Keratinocyte (primary cell): ENCODE measurements at regions not wholly inside any gene's neighbourhood (a gene's known extent, or its start where the extent isn't known, plus 50 kb on each side); places are given as distances from the start of the nearest gene placed in this dataset.

Source experiments
- DNase-seq: peaks from one replicate; pipeline ENCODE4 v3.0.0-alpha.2; 2011; ENCODE audit warnings: low read depth, missing footprints, low spot score
- FAIRE-seq: peaks from 2 replicates; lab custom pipeline; 2011; peaks lifted over from hg19 to GRCh38; lab: Jason Lieb, UNC
- H2AFZ ChIP-seq: 2 replicates; pipeline ENCODE4 v1.6.0; 2012; ENCODE audit warnings: low read length, control low read depth, inconsistent platforms; ENCODE audit not compliant: control insufficient read depth
- H3K27ac ChIP-seq: 2 replicates; pipeline ENCODE4 v1.5.1; 2011; ENCODE audit warnings: low read length; ENCODE audit not compliant: control insufficient read depth, insufficient read depth
- H3K27me3 ChIP-seq: 3 replicates; pipeline ENCODE4 v1.6.0; 2011; ENCODE audit warnings: low read length; ENCODE audit not compliant: control insufficient read depth, insufficient read depth; ENCODE audit errors: extremely low read depth
- H3K36me3 ChIP-seq, 2 experiments: 2 replicates in 1 of 2; 3 replicates in 1 of 2; pipeline ENCODE4 v1.5.1; 2011; ENCODE audit warnings: low read length in 2 of 2, mild to moderate bottlenecking in 1 of 2; ENCODE audit not compliant: control insufficient read depth in 2 of 2, insufficient read depth in 2 of 2; ENCODE audit errors: extremely low read depth in 1 of 2
- H3K4me1 ChIP-seq: 3 replicates; pipeline ENCODE4 v1.5.1; 2011; ENCODE audit warnings: low read length; ENCODE audit not compliant: control insufficient read depth, insufficient read depth; ENCODE audit errors: extremely low read depth
- H3K4me2 ChIP-seq: 3 replicates; pipeline ENCODE4 v1.6.0; 2011; ENCODE audit warnings: low read depth, low read length; ENCODE audit not compliant: control insufficient read depth, insufficient read depth; ENCODE audit errors: extremely low read depth
- H3K4me3 ChIP-seq, 3 experiments: fragments of 200-600 bp in 1 of 3; sonication (generic) in 1 of 3; 2 replicates in 2 of 3; 3 replicates in 1 of 3; pipeline ENCODE4 v1.5.1; 2011 to 2016; ENCODE audit warnings: low read length in 3 of 3, mild to moderate bottlenecking in 3 of 3, control low read depth in 2 of 3, inconsistent platforms in 1 of 3, low read depth in 1 of 3, mixed read lengths in 1 of 3, mixed run types in 1 of 3, moderate library complexity in 1 of 3; ENCODE audit not compliant: control insufficient read depth in 2 of 3, insufficient read depth in 2 of 3; ENCODE audit errors: extremely low read depth in 1 of 3
- H3K79me2 ChIP-seq: 2 replicates; pipeline ENCODE4 v1.6.0; 2012; ENCODE audit warnings: low read length; ENCODE audit not compliant: control insufficient read depth, insufficient read depth
- H3K9ac ChIP-seq: 3 replicates; pipeline ENCODE4 v1.6.0; 2011; ENCODE audit warnings: low read length; ENCODE audit not compliant: control insufficient read depth, insufficient read depth; ENCODE audit errors: extremely low read depth
- H3K9me1 ChIP-seq: 3 replicates; pipeline ENCODE4 v1.6.0; 2011; ENCODE audit warnings: low read length; ENCODE audit not compliant: control insufficient read depth, insufficient read depth; ENCODE audit errors: extremely low read depth
- H3K9me3 ChIP-seq: 2 replicates; pipeline ENCODE4 v1.5.1; 2012; ENCODE audit warnings: low read depth, low read length; ENCODE audit not compliant: control insufficient read depth
- H4K20me1 ChIP-seq: 3 replicates; pipeline ENCODE4 v1.6.0; 2011; ENCODE audit warnings: low read length; ENCODE audit not compliant: control insufficient read depth, insufficient read depth; ENCODE audit errors: extremely low read depth
- CTCF ChIP-seq, 3 experiments: IDR thresholded peaks in 1 of 3; conservative IDR thresholded peaks in 1 of 3; optimal IDR thresholded peaks in 1 of 3; 2 replicates in 2 of 3; 3 replicates in 1 of 3; pipeline versions ENCODE3 to v1.5.1; 2011; ENCODE audit warnings: low read length in 3 of 3, mild to moderate bottlenecking in 3 of 3, moderate library complexity in 2 of 3, control low read depth in 1 of 3, inconsistent platforms in 1 of 3; ENCODE audit not compliant: insufficient read depth in 2 of 3; ENCODE audit errors: extremely low read depth in 1 of 3
- EZH2 ChIP-seq: IDR thresholded peaks from one replicate; pipeline ENCODE4 v1.6.1; 2012; ENCODE audit warnings: inconsistent platforms, mild to moderate bottlenecking, low read length, moderate library complexity
- dilution Hi-C: fragments of 300-500 bp; cut with MboI; formaldehyde crosslinking; loops from one replicate; pipeline ENCODE4 v1.7.0; 2020; ENCODE audit warnings: low sequenced_read_pairs; ENCODE audit not compliant: extremely low pct_ligation_motif_present

DNA sequence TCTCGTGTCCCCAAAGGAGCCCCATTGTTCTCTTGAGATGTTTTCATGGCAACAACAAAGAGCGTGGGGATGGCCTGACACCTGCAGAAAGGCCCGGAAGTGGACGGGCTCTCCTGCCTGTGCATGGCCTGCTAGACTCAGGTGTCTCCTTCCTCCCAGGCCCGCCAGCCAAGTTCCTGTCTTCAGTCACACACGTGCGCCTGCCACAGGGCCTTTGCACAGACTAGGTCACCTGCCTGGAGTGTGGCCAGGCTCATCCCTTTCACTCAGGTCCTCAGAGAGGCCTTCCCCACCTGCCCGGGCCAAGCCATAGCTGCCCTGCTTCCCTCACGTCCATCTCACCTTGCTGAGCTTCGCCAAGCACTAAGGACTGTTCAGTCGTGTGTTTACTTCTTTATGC is 300.9 kb downstream of the FOXL1 start:
- no peak for FAIRE-seq
- Histone ChIP-seq H3K4me2 (no peak overlapping the region), H3K4me1 (no peaks in the 10 kb centered on the region), H3K36me3 (no peaks in the 10 kb centered on the region), H3K27me3 (peaks cover 26% of the 10 kb centered on the region), H3K9me3 (no peaks in the 10 kb centered on the region), H3K9me1 (no peaks in the 10 kb centered on the region), H4K20me1 (no peaks in the 10 kb centered on the region), H2AFZ (no peak overlapping the region), H3K9ac (no peak overlapping the region), H3K79me2 (no peaks in the 10 kb centered on the region), H3K27ac (no peak overlapping the region), H3K4me3 (no peak overlapping the region)
- TF ChIP-seq CTCF (optimal IDR thresholded peaks at IDR 0.05 in 1 of 3, IDR thresholded peaks at IDR 0.05 in 1 of 3, conservative IDR thresholded peaks at IDR 0.05 in 1 of 3; ENCODE audit: extremely low read depth in 1 of 3, insufficient read depth in 2 of 3, low read length in 3 of 3) (no peak), EZH2 (no peak)
- DNase-seq = no peak
- dilution Hi-C loops = no loop called here

DNA sequence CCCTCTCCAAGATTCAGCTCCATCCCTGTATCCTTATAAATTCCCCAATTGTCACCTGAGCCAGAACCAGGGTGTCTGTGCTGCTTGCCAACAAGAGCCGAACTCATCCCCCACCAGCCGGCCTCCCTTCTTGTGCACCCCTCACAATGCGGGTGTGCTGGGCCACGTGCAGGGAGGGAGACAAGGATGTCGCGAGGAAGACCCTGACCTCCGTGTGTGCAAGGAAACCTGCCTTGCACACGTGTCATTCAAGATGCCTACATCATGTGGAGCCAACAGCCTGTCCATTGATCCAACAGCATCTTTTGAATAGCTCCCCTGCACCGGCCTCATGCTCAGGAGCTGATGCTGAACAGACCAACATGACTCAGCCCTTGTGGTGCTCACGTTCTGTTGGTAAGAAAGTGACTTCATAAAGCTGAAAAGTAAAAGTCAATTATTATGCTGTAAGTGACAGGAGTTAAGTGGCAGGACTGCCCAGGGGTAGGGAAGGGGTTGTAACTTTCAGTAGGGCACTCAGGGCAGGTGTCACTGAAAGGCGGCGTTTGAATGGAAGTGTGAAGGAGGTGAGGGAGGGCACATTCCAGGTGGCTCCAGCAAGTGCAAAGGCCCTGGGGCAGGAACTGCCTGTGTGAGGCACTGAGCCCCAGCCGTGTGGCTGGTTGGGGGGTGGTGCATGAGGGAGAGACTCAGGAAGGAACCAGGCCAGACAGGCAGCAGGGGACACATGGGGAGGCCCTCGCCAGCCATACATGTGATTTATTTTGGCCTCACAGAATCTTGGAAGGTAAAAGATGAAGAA is 302.2 kb downstream of the FOXL1 start:
- no peaks in the 10 kb centered on the region for H3K36me3 ChIP-seq
- H2AFZ ChIP-seq = no peak overlapping the region
- H3K79me2 ChIP-seq = no peaks in the 10 kb centered on the region
- H3K4me1 ChIP-seq = no peaks in the 10 kb centered on the region
- dilution Hi-C loops = no loop called here
- no peak overlapping the region for H3K27ac ChIP-seq
- FAIRE-seq (no peak), DNase-seq (no peak)
- no peak overlapping the region for H3K9ac ChIP-seq
- H3K27me3 ChIP-seq = peaks cover 21% of the 10 kb centered on the region
- H3K4me2 ChIP-seq = no peak overlapping the region
- no peaks in the 10 kb centered on the region for H4K20me1 ChIP-seq
- TF ChIP-seq CTCF (optimal IDR thresholded peaks at IDR 0.05 in 1 of 3, IDR thresholded peaks at IDR 0.05 in 1 of 3, conservative IDR thresholded peaks at IDR 0.05 in 1 of 3; ENCODE audit: extremely low read depth in 1 of 3, insufficient read depth in 2 of 3, low read length in 3 of 3) (no peak), EZH2 (no peak)
- H3K9me1 ChIP-seq = no peaks in the 10 kb centered on the region
- no peak overlapping the region for H3K4me3 ChIP-seq
- no peaks in the 10 kb centered on the region for H3K9me3 ChIP-seq
